Activated CD4-positive, alpha-beta memory T cell treated with anti-CD3 and anti-CD28 coated beads for 36 hours (primary cell): ENCODE measurements at regions not wholly inside any gene's neighbourhood (a gene's known extent, or its start where the extent isn't known, plus 50 kb on each side); places are given as distances from the start of the nearest gene placed in this dataset.

Source experiments
- CTCF ChIA-PET: fragments of 350-600 bp; sonication (Branson Sonifier 250); formaldehyde crosslinking; loops from one replicate; lab custom pipeline; 2021; ENCODE audit warnings: antibody characterized with exemption, inconsistent platforms; lab: Charles Lee
- POLR2A ChIA-PET: fragments of 350-600 bp; sonication (Branson Sonifier 250); formaldehyde crosslinking; loops from one replicate; lab custom pipeline; 2021; ENCODE audit warnings: antibody characterized with exemption; lab: Charles Lee
- DNase-seq: peaks from one replicate; pipeline ENCODE4 v3.0.0-alpha.2; 2020
- H3K27ac Mint-ChIP-seq: one replicate; pipeline ENCODE4 v1.8.0; 2021; ENCODE audit warnings: mixed read lengths
- H3K27me3 Mint-ChIP-seq: one replicate; pipeline ENCODE4 v1.8.0; 2021; ENCODE audit warnings: mixed read lengths
- H3K36me3 Mint-ChIP-seq: one replicate; pipeline ENCODE4 v1.8.0; 2021; ENCODE audit warnings: mixed read lengths
- H3K4me1 Mint-ChIP-seq: one replicate; pipeline ENCODE4 v1.8.0; 2021; ENCODE audit warnings: low read depth, mixed read lengths
- H3K4me3 Mint-ChIP-seq: one replicate; pipeline ENCODE4 v1.8.0; 2021; ENCODE audit warnings: mild to moderate bottlenecking, mixed read lengths
- H3K9me3 Mint-ChIP-seq: one replicate; pipeline ENCODE4 v1.8.0; 2021; ENCODE audit warnings: mixed read lengths
- intact Hi-C: fragments of 100-400 bp; cut with micrococcal nuclease; formaldehyde crosslinking; loops from one replicate; pipeline ENCODE4 v1.15.1; 2023

GRCh38 chr13:105804561-105805190, 730.8 kb downstream of the EFNB2 start:
- Mint-ChIP-seq H3K27me3 (no peaks in the 10 kb centered on the region), H3K36me3 (no peaks in the 10 kb centered on the region), H3K27ac (no peak overlapping the region), H3K9me3 (no peaks in the 10 kb centered on the region), H3K4me3 (no peak overlapping the region), H3K4me1 (no peaks in the 10 kb centered on the region)
- DNase-seq = no peak
- intact Hi-C loops = no loop called here
- POLR2A ChIA-PET = no interaction called here
- CTCF ChIA-PET = no interaction called here

DNA sequence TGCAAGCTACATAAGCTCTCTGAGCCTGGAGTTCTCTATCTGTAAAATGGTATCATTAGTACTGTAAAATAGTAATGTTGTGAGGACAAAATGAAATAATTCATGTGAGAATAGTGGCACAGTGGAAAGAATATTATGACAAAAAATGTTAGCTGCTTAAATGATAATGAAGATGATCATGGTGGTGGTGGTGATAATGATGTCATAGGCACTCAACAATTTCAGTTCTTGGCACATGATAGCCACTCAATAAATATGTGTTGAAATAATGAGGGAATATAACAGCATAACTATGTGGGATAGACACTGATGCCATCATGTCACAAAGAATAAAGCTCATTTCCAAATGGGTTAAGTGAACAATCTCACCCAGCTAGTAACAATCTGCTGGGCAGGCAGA, 736.3 kb downstream of the EFNB2 start:
- Mint-ChIP-seq H3K27ac (no peak overlapping the region), H3K27me3 (no peaks in the 10 kb centered on the region), H3K4me3 (no peak overlapping the region), H3K36me3 (no peaks in the 10 kb centered on the region), H3K9me3 (no peaks in the 10 kb centered on the region), H3K4me1 (no peaks in the 10 kb centered on the region)
- POLR2A ChIA-PET = no interaction called here
- CTCF ChIA-PET = no interaction called here
- intact Hi-C loops = no loop called here
- DNase-seq = no peak

GRCh38 chr13:105798541-105798940, 736.9 kb downstream of the EFNB2 start:
- no peak overlapping the region for H3K4me3 Mint-ChIP-seq
- ChIA-PET POLR2A (no interaction called here), CTCF (interaction anchor here (0.6 kb wide), 1 partner anchor 1316 kb away, joined by 3 read pairs; no protein-coding TSS in a partner anchor)
- no peaks in the 10 kb centered on the region for H3K36me3 Mint-ChIP-seq
- intact Hi-C loops = no loop called here
- H3K27me3 Mint-ChIP-seq = no peaks in the 10 kb centered on the region
- H3K27ac Mint-ChIP-seq = no peak overlapping the region
- no peaks in the 10 kb centered on the region for H3K9me3 Mint-ChIP-seq
- no peak for DNase-seq
- H3K4me1 Mint-ChIP-seq = no peaks in the 10 kb centered on the region

GRCh38 chr13:105796081-105796480, 739.4 kb downstream of the EFNB2 start:
- CTCF ChIA-PET = no interaction called here
- no peak overlapping the region for H3K27ac Mint-ChIP-seq
- H3K36me3 Mint-ChIP-seq = no peaks in the 10 kb centered on the region
- no peaks in the 10 kb centered on the region for H3K4me1 Mint-ChIP-seq
- DNase-seq = no peak
- H3K27me3 Mint-ChIP-seq = no peaks in the 10 kb centered on the region
- POLR2A ChIA-PET = no interaction called here
- H3K9me3 Mint-ChIP-seq = peaks cover 2% of the 10 kb centered on the region
- intact Hi-C loops = no loop called here
- no peak overlapping the region for H3K4me3 Mint-ChIP-seq

DNA sequence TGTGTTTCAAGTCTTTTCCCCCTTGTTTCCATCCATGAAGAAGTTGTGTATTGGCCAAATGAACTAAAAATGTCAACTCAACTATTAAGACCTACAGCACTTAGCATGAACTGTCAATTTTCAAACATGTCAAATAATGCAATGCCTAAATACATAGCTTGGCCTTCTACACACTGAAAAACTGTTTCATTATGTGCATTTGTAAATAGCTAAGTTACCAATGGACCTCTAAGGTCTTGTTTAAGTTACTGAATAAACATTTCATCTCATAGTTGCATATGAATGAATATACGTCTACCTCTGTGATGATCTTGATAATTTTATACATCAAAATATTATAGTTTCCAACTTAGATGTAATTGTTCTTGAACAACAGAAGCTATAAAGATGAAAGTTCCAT, 744.5 kb downstream of the EFNB2 start:
- intact Hi-C loops = no loop called here
- Mint-ChIP-seq H3K4me3 (no peak overlapping the region), H3K9me3 (peaks cover 2% of the 10 kb centered on the region), H3K27ac (no peak overlapping the region), H3K4me1 (no peaks in the 10 kb centered on the region), H3K36me3 (no peaks in the 10 kb centered on the region), H3K27me3 (no peaks in the 10 kb centered on the region)
- DNase-seq = no peak
- ChIA-PET CTCF (no interaction called here), POLR2A (no interaction called here)

DNA sequence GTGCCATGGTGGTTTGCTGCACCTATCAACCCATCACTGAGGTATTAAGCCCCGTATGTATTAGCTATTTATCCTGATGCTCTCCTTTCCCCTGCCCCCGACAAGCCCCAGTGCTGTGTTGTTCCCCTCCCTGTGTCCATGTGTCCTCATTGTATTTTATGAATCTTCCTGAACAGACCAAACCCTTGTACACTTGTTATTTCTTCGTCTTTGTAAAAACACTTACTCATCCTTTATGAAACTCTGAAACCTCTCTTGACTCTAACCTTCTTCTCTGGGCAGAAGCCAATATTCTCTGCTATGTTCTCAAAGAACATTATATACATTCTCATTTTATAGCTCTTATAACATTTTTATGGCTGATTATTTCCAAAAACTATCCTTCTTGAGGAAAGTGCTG, 746.9 kb downstream of the EFNB2 start:
- intact Hi-C loops = no loop called here
- CTCF ChIA-PET = interaction anchor here (0.9 kb wide), 1 partner anchor 15 kb away, joined by 3 read pairs; no protein-coding TSS in a partner anchor

DNA sequence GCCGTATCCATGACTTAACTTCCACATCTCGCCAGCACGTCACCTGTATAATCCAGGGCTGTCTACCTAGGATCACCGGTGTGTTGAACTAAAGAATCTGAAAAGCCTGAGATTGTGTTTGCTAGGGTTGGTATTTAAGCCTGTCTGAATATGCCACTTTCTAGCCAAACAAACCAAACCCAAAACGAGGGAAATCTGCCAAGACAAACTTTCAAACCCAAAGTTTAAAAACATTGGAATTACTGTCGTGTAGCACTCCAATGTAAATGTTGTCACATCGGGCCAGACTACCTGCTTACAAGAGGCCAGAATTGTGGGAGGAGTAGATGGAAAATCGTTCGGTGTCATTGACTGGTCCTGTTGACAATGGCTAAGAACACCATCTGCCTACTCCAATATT, 747.8 kb downstream of the EFNB2 start:
- no peak for DNase-seq
- Mint-ChIP-seq H3K4me3 (no peak overlapping the region), H3K9me3 (peaks cover 1% of the 10 kb centered on the region), H3K27ac (no peak overlapping the region), H3K36me3 (no peaks in the 10 kb centered on the region), H3K27me3 (no peaks in the 10 kb centered on the region), H3K4me1 (no peaks in the 10 kb centered on the region)
- ChIA-PET POLR2A (no interaction called here), CTCF (no interaction called here)
- intact Hi-C loops = no loop called here

More for the DNA sequence above, 746.9 kb downstream of the EFNB2 start:
- H3K27me3 Mint-ChIP-seq = no peaks in the 10 kb centered on the region
- no peak overlapping the region for H3K27ac Mint-ChIP-seq
- peaks cover 2% of the 10 kb centered on the region for H3K9me3 Mint-ChIP-seq
- H3K4me1 Mint-ChIP-seq = no peaks in the 10 kb centered on the region
- POLR2A ChIA-PET = no interaction called here
- DNase-seq = no peak
- no peak overlapping the region for H3K4me3 Mint-ChIP-seq
- H3K36me3 Mint-ChIP-seq = no peaks in the 10 kb centered on the region

DNA sequence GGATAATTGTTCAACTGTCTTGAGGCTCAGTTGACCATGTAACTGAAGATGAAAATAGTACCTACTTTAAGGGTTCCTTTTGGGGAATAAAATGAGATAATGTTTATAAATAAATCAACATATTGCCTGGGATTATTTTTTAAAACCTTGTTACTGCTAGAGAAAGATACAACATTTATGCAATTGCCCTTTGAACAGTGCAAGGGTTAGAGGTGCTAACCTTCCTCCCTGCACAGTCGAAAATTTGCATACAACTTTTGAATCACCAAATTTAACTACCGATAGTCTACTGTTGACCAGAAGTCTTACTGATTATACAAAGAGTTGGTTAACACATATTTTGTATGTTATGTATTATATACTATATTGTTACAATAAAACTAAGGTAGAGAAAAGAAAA, 750.0 kb downstream of the EFNB2 start:
- Mint-ChIP-seq H3K27me3 (no peaks in the 10 kb centered on the region), H3K27ac (no peak overlapping the region), H3K36me3 (no peaks in the 10 kb centered on the region), H3K9me3 (no peaks in the 10 kb centered on the region), H3K4me3 (no peak overlapping the region), H3K4me1 (no peaks in the 10 kb centered on the region)
- POLR2A ChIA-PET = no interaction called here
- no peak for DNase-seq
- CTCF ChIA-PET = no interaction called here
- intact Hi-C loops = no loop called here

GRCh38 chr13:105783261-105783660, 752.2 kb downstream of the EFNB2 start:
- CTCF ChIA-PET = no interaction called here
- Mint-ChIP-seq H3K4me1 (no peaks in the 10 kb centered on the region), H3K27ac (no peak overlapping the region), H3K36me3 (no peaks in the 10 kb centered on the region), H3K4me3 (no peak overlapping the region), H3K27me3 (no peaks in the 10 kb centered on the region), H3K9me3 (no peaks in the 10 kb centered on the region)
- POLR2A ChIA-PET = no interaction called here
- intact Hi-C loops = no loop called here
- DNase-seq = no peak

GRCh38 chr13:105778196-105778595, 757.3 kb downstream of the EFNB2 start:
- no peaks in the 10 kb centered on the region for H3K4me1 Mint-ChIP-seq
- no peak overlapping the region for H3K27ac Mint-ChIP-seq
- intact Hi-C loops = no loop called here
- CTCF ChIA-PET = no interaction called here
- no peak for DNase-seq
- no peak overlapping the region for H3K4me3 Mint-ChIP-seq
- H3K36me3 Mint-ChIP-seq = no peaks in the 10 kb centered on the region
- no peaks in the 10 kb centered on the region for H3K9me3 Mint-ChIP-seq
- no peaks in the 10 kb centered on the region for H3K27me3 Mint-ChIP-seq
- POLR2A ChIA-PET = no interaction called here

- H3K36me3 Mint-ChIP-seq = no peaks in the 10 kb centered on the region
- intact Hi-C loops = no loop called here
- no peak for DNase-seq
- CTCF ChIA-PET = no interaction called here
- H3K9me3 Mint-ChIP-seq = no peaks in the 10 kb centered on the region
- no peak overlapping the region for H3K27ac Mint-ChIP-seq
- H3K4me3 Mint-ChIP-seq = no peak overlapping the region
- POLR2A ChIA-PET = no interaction called here
- H3K4me1 Mint-ChIP-seq = no peaks in the 10 kb centered on the region
- H3K27me3 Mint-ChIP-seq = no peaks in the 10 kb centered on the region
These were observed 760.6 kb downstream of the EFNB2 start for GRCh38 chr13:105774739-105775460.

DNA sequence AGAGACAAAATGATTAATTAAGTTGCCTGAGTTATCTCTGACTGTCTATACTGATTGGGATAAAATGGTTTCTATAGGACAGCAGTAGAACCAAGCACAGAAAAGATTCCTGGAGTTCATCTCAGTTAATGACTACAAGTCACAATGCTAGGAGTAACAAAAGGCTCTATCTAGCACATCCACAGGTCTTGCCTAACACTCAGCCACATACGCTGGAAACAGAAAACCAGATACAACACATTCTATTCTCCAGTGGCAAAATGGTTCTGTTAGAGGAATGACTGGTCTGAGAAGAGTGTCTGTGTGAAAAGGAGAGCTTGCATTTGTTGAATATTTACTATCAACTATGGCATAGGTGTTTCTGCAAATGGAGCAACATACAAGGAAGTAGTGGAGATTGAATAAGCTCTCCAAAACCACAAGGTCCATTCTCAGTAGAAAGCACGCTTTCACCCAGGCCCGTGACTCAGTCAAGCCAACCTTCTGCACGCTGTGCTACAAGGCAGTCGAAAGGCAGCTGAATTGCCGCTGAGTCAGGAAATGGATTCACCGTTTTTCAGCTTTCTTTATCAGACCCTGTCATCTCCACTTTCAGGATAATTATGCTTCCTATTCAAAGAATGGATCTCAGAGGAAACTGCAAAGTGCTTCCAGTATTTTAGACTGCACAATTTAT, 761.5 kb downstream of the EFNB2 start:
- Mint-ChIP-seq H3K27ac (no peak overlapping the region), H3K27me3 (no peaks in the 10 kb centered on the region), H3K4me1 (no peaks in the 10 kb centered on the region), H3K36me3 (no peaks in the 10 kb centered on the region), H3K9me3 (no peaks in the 10 kb centered on the region), H3K4me3 (no peak overlapping the region)
- ChIA-PET CTCF (no interaction called here), POLR2A (no interaction called here)
- peak; percentile 11 for DNase-seq
- intact Hi-C loops = no loop called here
